ENCODE measurements at regions not wholly inside any gene's neighbourhood (a gene's known extent, or its start where the extent isn't known, plus 50 kb on each side); places are given as distances from the start of the nearest gene placed in this dataset.

GRCh38 chr5:57332361-57332760, 150.2 kb downstream of the ACTBL2 start:
- no peak for DNase-seq

- no peak for DNase-seq
These were observed 153.9 kb downstream of the GPBP1 start for GRCh38 chr5:57327561-57328367.

GRCh38 chr5:57325678-57326397, 152.0 kb downstream of the GPBP1 start:
- DNase-seq: no peak

- no peak for DNase-seq
These were observed 151.0 kb downstream of the GPBP1 start for GRCh38 chr5:57324861-57325260.

GRCh38 chr5:57324181-57324580, 150.3 kb downstream of the GPBP1 start:
- no peak for DNase-seq

- no peak for DNase-seq
These were observed 146.7 kb downstream of the GPBP1 start for GRCh38 chr5:57320582-57320981.

GRCh38 chr5:57319628-57320027, 145.8 kb downstream of the GPBP1 start:
- no peak for DNase-seq

- no peak for DNase-seq
These were observed 144.4 kb downstream of the GPBP1 start for GRCh38 chr5:57318251-57318650.

- DNase-seq: no peak
These were observed 143.5 kb downstream of the GPBP1 start for GRCh38 chr5:57317341-57317740.

- DNase-seq: no peak
These were observed 143.0 kb downstream of the GPBP1 start for GRCh38 chr5:57316798-57317327.

GRCh38 chr5:57315941-57316340, 142.1 kb downstream of the GPBP1 start:
- DNase-seq: no peak
